Endothelial cell of umbilical vein (primary cell): ENCODE measurements at regions not wholly inside any gene's neighbourhood (a gene's known extent, or its start where the extent isn't known, plus 50 kb on each side); places are given as distances from the start of the nearest gene placed in this dataset.

Experiments
- BruUV-seq: library from RNA; stranded (reverse); fragments of 400-500 nt; replicated peaks from 2 replicates; lab custom pipeline; 2021; lab: Mats Ljungman, UMichigan
- CTCF ChIA-PET: fragments of 300-600, 350-600 bp; sonication (Branson Sonifier 250); formaldehyde crosslinking; loops from one replicate; lab custom pipeline; 2021; ENCODE audit warnings: antibody characterized with exemption, inconsistent platforms; lab: Charles Lee
- POLR2A ChIA-PET: fragments of 300-600, 350-600 bp; sonication (Branson Sonifier 250); formaldehyde crosslinking; loops from one replicate; lab custom pipeline; 2021; ENCODE audit warnings: antibody characterized with exemption, inconsistent platforms; lab: Charles Lee
- DNase-seq: peaks from one replicate; pipeline ENCODE4 v3.0.0-alpha.2; 2011; ENCODE audit warnings: low read depth, low spot score
- FAIRE-seq: peaks from 2 replicates; lab custom pipeline; 2011; peaks lifted over from hg19 to GRCh38; lab: Jason Lieb, UNC
- H2AFZ ChIP-seq: 2 replicates; pipeline ENCODE4 v1.6.0; 2012; ENCODE audit warnings: low read depth, low read length, control low read depth, inconsistent platforms
- H3K27ac ChIP-seq: 2 replicates; pipeline ENCODE4 v1.5.1; 2011; ENCODE audit warnings: low read depth, mild to moderate bottlenecking, control low read depth, low read length, moderate library complexity; ENCODE audit not compliant: insufficient read depth
- H3K27me3 ChIP-seq, 2 experiments: 2 replicates each; pipeline versions ENCODE4 v1.6.0 to v1.6.1; 2011; ENCODE audit warnings: low read length in 2 of 2, mixed read lengths in 1 of 2; ENCODE audit not compliant: control insufficient read depth in 2 of 2, insufficient read depth in 2 of 2
- H3K36me3 ChIP-seq, 2 experiments: 2 replicates in 1 of 2; 3 replicates in 1 of 2; pipeline ENCODE4 v1.5.1; 2011; ENCODE audit warnings: low read length in 2 of 2, mild to moderate bottlenecking in 1 of 2, moderate library complexity in 1 of 2; ENCODE audit not compliant: control insufficient read depth in 2 of 2, insufficient read depth in 2 of 2; ENCODE audit errors: extremely low read depth in 1 of 2
- H3K4me1 ChIP-seq: 3 replicates; pipeline ENCODE4 v1.5.1; 2011; ENCODE audit warnings: mild to moderate bottlenecking, low read length; ENCODE audit not compliant: control insufficient read depth, insufficient read depth; ENCODE audit errors: extremely low read depth
- H3K4me2 ChIP-seq: 2 replicates; pipeline ENCODE4 v1.6.1; 2011; ENCODE audit warnings: low read length, control low read depth, mixed read lengths; ENCODE audit not compliant: insufficient read depth
- H3K4me3 ChIP-seq, 3 experiments: fragments of 200-600 bp in 1 of 3; sonication (generic), shearing (Covaris generic) in 1 of 3; replicated peaks in 1 of 3; 2 replicates each; pipeline ENCODE4 v1.5.1; 2011 to 2016; ENCODE audit warnings: control low read depth in 3 of 3, low read length in 3 of 3, mild to moderate bottlenecking in 2 of 3, inconsistent platforms in 1 of 3, low read depth in 1 of 3, moderate library complexity in 1 of 3; ENCODE audit not compliant: insufficient read depth in 1 of 3
- H3K79me2 ChIP-seq: 2 replicates; pipeline ENCODE4 v1.6.0; 2012; ENCODE audit warnings: low read length, inconsistent platforms; ENCODE audit not compliant: control insufficient read depth, insufficient read depth
- H3K9ac ChIP-seq: replicated peaks from 2 replicates; pipeline ENCODE3; 2011; ENCODE audit warnings: low read length, control low read depth; ENCODE audit not compliant: insufficient read depth; ENCODE audit errors: extremely low read depth
- H3K9me1 ChIP-seq: replicated peaks from 3 replicates; pipeline ENCODE4 v1.6.0; 2011; ENCODE audit warnings: mild to moderate bottlenecking, low read length; ENCODE audit not compliant: control insufficient read depth, insufficient read depth; ENCODE audit errors: extremely low read depth
- H3K9me3 ChIP-seq: replicated peaks from 2 replicates; pipeline ENCODE4 v1.5.1; 2012; ENCODE audit warnings: low read length, inconsistent platforms; ENCODE audit not compliant: control insufficient read depth, insufficient read depth
- H4K20me1 ChIP-seq: replicated peaks from 2 replicates; pipeline ENCODE3; 2011; ENCODE audit warnings: mild to moderate bottlenecking, low read length; ENCODE audit not compliant: control insufficient read depth, insufficient read depth; ENCODE audit errors: extremely low read depth
- CTCF ChIP-seq, 2 donors: IDR thresholded peaks; 1 replicate in 1 of 2; 2 replicates in 1 of 2; pipeline ENCODE4 v1.5.1; 2011; ENCODE audit warnings: low read length in 2 of 2, mild to moderate bottlenecking in 2 of 2, moderate library complexity in 2 of 2, control low read depth in 1 of 2, inconsistent platforms in 1 of 2, low read depth in 1 of 2; ENCODE audit not compliant: insufficient read depth in 1 of 2; ENCODE audit errors: extremely low read depth in 1 of 2
- EZH2 ChIP-seq: IDR thresholded peaks from 2 replicates; pipeline ENCODE4 v1.6.1; 2012; ENCODE audit warnings: borderline replicate concordance, low read depth, mild to moderate bottlenecking, moderate library complexity, low read length, inconsistent platforms; ENCODE audit not compliant: severe bottlenecking
- FOS ChIP-seq: IDR thresholded peaks from 2 replicates; pipeline ENCODE4 v1.6.1; 2011; ENCODE audit warnings: mild to moderate bottlenecking, low read length, moderate library complexity, borderline replicate concordance; ENCODE audit not compliant: insufficient read depth
- GATA2 ChIP-seq: IDR thresholded peaks from 2 replicates; pipeline ENCODE4 v1.7.0; 2011; ENCODE audit warnings: low read depth, mild to moderate bottlenecking, moderate library complexity, mixed read lengths, low read length; ENCODE audit not compliant: insufficient read length, insufficient read depth
- JUN ChIP-seq: IDR thresholded peaks from 2 replicates; pipeline ENCODE4 v1.6.1; 2011; ENCODE audit warnings: borderline replicate concordance, low read depth; ENCODE audit not compliant: insufficient read length, insufficient read depth
- MAX ChIP-seq: IDR thresholded peaks from 2 replicates; pipeline ENCODE4 v1.6.1; 2011; ENCODE audit not compliant: insufficient read depth, insufficient read length
- MYC ChIP-seq: IDR thresholded peaks from one replicate; pipeline ENCODE4 v1.6.1; 2011; ENCODE audit warnings: mild to moderate bottlenecking, low read depth, low read length
- POLR2A ChIP-seq: IDR thresholded peaks from 2 replicates; pipeline ENCODE4 v1.6.1; 2012; ENCODE audit warnings: low read depth, mild to moderate bottlenecking, control low read depth, low read length
- POLR2AphosphoS5 ChIP-seq: IDR thresholded peaks from 2 replicates; pipeline ENCODE4 v1.6.1; 2012; ENCODE audit warnings: low read depth, mild to moderate bottlenecking, control low read depth, low read length, moderate library complexity; ENCODE audit not compliant: insufficient read depth
- dilution Hi-C: fragments of 300-500 bp; cut with MboI; formaldehyde crosslinking; loops from one replicate; pipeline ENCODE4 v1.15.0; 2019; ENCODE audit warnings: low sequenced_read_pairs; ENCODE audit not compliant: extremely low pct_ligation_motif_present
- intact Hi-C: fragments of 100-400 bp; cut with micrococcal nuclease; formaldehyde crosslinking; loops from one replicate; pipeline ENCODE4 v1.10.0; 2022

GRCh38 chr9:23288545-23288944, 537.5 kb downstream of the ELAVL2 start:
- Histone ChIP-seq H3K4me3 (no peak overlapping the region), H2AFZ (no peak overlapping the region), H4K20me1 (no peaks in the 10 kb centered on the region), H3K27me3 (peaks cover 0 to 2% of the 10 kb centered on the region in 2 experiments), H3K9me3 (no peaks in the 10 kb centered on the region), H3K36me3 (no peaks in the 10 kb centered on the region), H3K9ac (no peak overlapping the region), H3K4me2 (no peak overlapping the region), H3K79me2 (no peaks in the 10 kb centered on the region), H3K4me1 (no peaks in the 10 kb centered on the region), H3K27ac (no peak overlapping the region), H3K9me1 (no peaks in the 10 kb centered on the region)
- dilution Hi-C loops, result no loop called here
- TF ChIP-seq GATA2 (no peak), MYC (no peak), MAX (no peak), JUN (no peak), POLR2AphosphoS5 (no peak), FOS (no peak), CTCF (IDR thresholded peaks at IDR 0.05; ENCODE audit: extremely low read depth in 1 of 2, insufficient read depth in 1 of 2, low read depth in 1 of 2, low read length in 2 of 2) (no peak), POLR2A (no peak), EZH2 (no peak)
- ChIA-PET POLR2A (no interaction called here), CTCF (no interaction called here)
- intact Hi-C loops, result no loop called here
- no TSS peak for BruUV-seq
- FAIRE-seq, result no peak
- DNase-seq, result no peak
